IPS-15b (cell line): ENCODE measurements at regions not wholly inside any gene's neighbourhood (a gene's known extent, or its start where the extent isn't known, plus 50 kb on each side); places are given as distances from the start of the nearest gene placed in this dataset.
"Not testable (repeated sequence)": the region's sequence is repeated elsewhere in the genome, so short reads cannot be mapped to it uniquely, and the experiment has no call there.

Source experiments
- H3K27me3 ChIP-seq: one replicate; pipeline ENCODE4 v1.6.1; 2013; ENCODE audit warnings: low read length; ENCODE audit not compliant: control insufficient read depth, insufficient read depth
- H3K36me3 ChIP-seq: one replicate; pipeline ENCODE4 v1.6.1; 2013; ENCODE audit warnings: low read length; ENCODE audit not compliant: control insufficient read depth, insufficient read depth
- H3K4me1 ChIP-seq: one replicate; pipeline ENCODE4 v1.6.1; 2013; ENCODE audit warnings: mild to moderate bottlenecking, low read length; ENCODE audit not compliant: control insufficient read depth, insufficient read depth
- H3K4me3 ChIP-seq: one replicate; pipeline ENCODE4 v1.5.1; 2013; ENCODE audit warnings: low read depth, low read length
- H3K9ac ChIP-seq: one replicate; pipeline ENCODE4 v1.6.1; 2013; ENCODE audit warnings: low read depth, mild to moderate bottlenecking, low read length
- H3K9me3 ChIP-seq: one replicate; pipeline ENCODE4 v1.6.1; 2013; ENCODE audit warnings: mild to moderate bottlenecking, low read length; ENCODE audit not compliant: control insufficient read depth, insufficient read depth

- no peaks in the 10 kb centered on the region for H3K27me3 ChIP-seq
- no peak overlapping the region for H3K4me3 ChIP-seq
- H3K9me3 ChIP-seq, result no peaks in the 10 kb centered on the region
- H3K9ac ChIP-seq, result no peak overlapping the region
- no peaks in the 10 kb centered on the region for H3K36me3 ChIP-seq
- no peaks in the 10 kb centered on the region for H3K4me1 ChIP-seq
Observed at GRCh38 chr2:77578354-77578753, 56.2 kb upstream of the LRRTM4 start.

- Histone ChIP-seq H3K9me3 (no peaks in the 10 kb centered on the region), H3K27me3 (no peaks in the 10 kb centered on the region), H3K4me3 (no peak overlapping the region), H3K4me1 (no peaks in the 10 kb centered on the region), H3K36me3 (no peaks in the 10 kb centered on the region), H3K9ac (no peak overlapping the region)
Observed at GRCh38 chr2:77579076-77579769, 57.0 kb upstream of the LRRTM4 start.

- H3K9me3 ChIP-seq, result no peaks in the 10 kb centered on the region
- H3K27me3 ChIP-seq, result no peaks in the 10 kb centered on the region
- no peak overlapping the region for H3K4me3 ChIP-seq
- no peak overlapping the region for H3K9ac ChIP-seq
- H3K36me3 ChIP-seq, result no peaks in the 10 kb centered on the region
- H3K4me1 ChIP-seq, result no peaks in the 10 kb centered on the region
Observed at GRCh38 chr2:77588438-77588837, 66.3 kb upstream of the LRRTM4 start.

- Histone ChIP-seq H3K27me3 (no peaks in the 10 kb centered on the region), H3K9ac (no peak overlapping the region), H3K36me3 (no peaks in the 10 kb centered on the region), H3K9me3 (no peaks in the 10 kb centered on the region), H3K4me1 (no peaks in the 10 kb centered on the region), H3K4me3 (no peak overlapping the region)
Observed at GRCh38 chr2:77590298-77590917, 68.2 kb upstream of the LRRTM4 start.

- not testable (repeated sequence) for H3K27me3 ChIP-seq, H3K36me3 ChIP-seq, H3K4me1 ChIP-seq, H3K9me3 ChIP-seq, H3K9ac ChIP-seq
- peak overlapping the region; percentile 60 for H3K4me3 ChIP-seq
Observed at GRCh38 chr2:77592955-77593354, 70.8 kb upstream of the LRRTM4 start.

GRCh38 chr2:77602771-77603170 lies 80.6 kb upstream of the LRRTM4 start:
- no peaks in the 10 kb centered on the region for H3K9me3 ChIP-seq
- no peaks in the 10 kb centered on the region for H3K36me3 ChIP-seq
- H3K27me3 ChIP-seq, result no peaks in the 10 kb centered on the region
- no peak overlapping the region for H3K9ac ChIP-seq
- no peak overlapping the region for H3K4me3 ChIP-seq
- no peaks in the 10 kb centered on the region for H3K4me1 ChIP-seq

GRCh38 chr2:77604953-77605929 lies 83.1 kb upstream of the LRRTM4 start:
- no peaks in the 10 kb centered on the region for H3K9me3 ChIP-seq
- H3K4me1 ChIP-seq, result no peaks in the 10 kb centered on the region
- H3K27me3 ChIP-seq, result no peaks in the 10 kb centered on the region
- H3K9ac ChIP-seq, result no peak overlapping the region
- no peaks in the 10 kb centered on the region for H3K36me3 ChIP-seq
- no peak overlapping the region for H3K4me3 ChIP-seq

GRCh38 chr2:77608510-77608909 lies 86.3 kb upstream of the LRRTM4 start:
- Histone ChIP-seq H3K9ac (no peak overlapping the region), H3K9me3 (no peaks in the 10 kb centered on the region), H3K4me3 (no peak overlapping the region), H3K36me3 (no peaks in the 10 kb centered on the region), H3K4me1 (no peaks in the 10 kb centered on the region), H3K27me3 (no peaks in the 10 kb centered on the region)

GRCh38 chr2:77629539-77629938 lies 107.4 kb upstream of the LRRTM4 start:
- Histone ChIP-seq H3K4me3 (no peak overlapping the region), H3K9me3 (no peaks in the 10 kb centered on the region), H3K27me3 (no peaks in the 10 kb centered on the region), H3K4me1 (peaks cover 8% of the 10 kb centered on the region), H3K9ac (no peak overlapping the region), H3K36me3 (no peaks in the 10 kb centered on the region)

- no peak overlapping the region for H3K4me3 ChIP-seq
- H3K9ac ChIP-seq, result no peak overlapping the region
- H3K27me3 ChIP-seq, result no peaks in the 10 kb centered on the region
- no peaks in the 10 kb centered on the region for H3K9me3 ChIP-seq
- peaks cover 8% of the 10 kb centered on the region for H3K4me1 ChIP-seq
- no peaks in the 10 kb centered on the region for H3K36me3 ChIP-seq
Observed at GRCh38 chr2:77631007-77631406, 108.8 kb upstream of the LRRTM4 start.

GRCh38 chr2:77633601-77634000 lies 111.4 kb upstream of the LRRTM4 start:
- Histone ChIP-seq H3K27me3 (no peaks in the 10 kb centered on the region), H3K4me1 (peaks cover 8% of the 10 kb centered on the region)

More at GRCh38 chr2:77633601-77634000, 111.4 kb upstream of the LRRTM4 start:
- H3K36me3 ChIP-seq, result no peaks in the 10 kb centered on the region
- no peak overlapping the region for H3K4me3 ChIP-seq
- H3K9ac ChIP-seq, result no peak overlapping the region
- no peaks in the 10 kb centered on the region for H3K9me3 ChIP-seq
